ENCODE measurements at regions not wholly inside any gene's neighbourhood (a gene's known extent, or its start where the extent isn't known, plus 50 kb on each side); places are given as distances from the start of the nearest gene placed in this dataset.

DNA sequence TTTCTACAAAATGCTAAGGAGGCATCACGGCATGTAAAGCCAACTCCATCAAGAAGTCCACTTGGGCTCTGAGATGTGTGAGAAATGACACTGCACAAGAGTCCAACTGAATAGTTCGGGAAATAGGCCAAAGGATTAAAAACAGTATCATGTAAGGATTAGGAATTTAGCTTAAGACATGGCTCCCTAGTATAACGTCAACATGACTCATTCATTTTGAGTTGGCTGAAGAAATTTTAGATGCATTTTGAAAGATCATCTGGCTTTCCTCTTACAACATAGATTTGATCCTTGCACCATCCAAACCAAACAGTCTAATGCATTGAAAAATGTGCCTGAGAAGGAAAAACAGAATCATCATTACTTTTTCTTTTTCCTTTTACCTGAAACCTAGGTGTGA lies 109.3 kb upstream of the MME start:
- CTCF ChIA-PET: no interaction called here
- intact Hi-C loops (cut with micrococcal nuclease): no loop called here
- POLR2A ChIA-PET: no interaction called here
- H3K4me3 Mint-ChIP-seq: no peak overlapping the region
- H3K9me3 Mint-ChIP-seq: no peaks in the 10 kb centered on the region
- no peaks in the 10 kb centered on the region for H3K27me3 Mint-ChIP-seq
- H3K36me3 Mint-ChIP-seq: no peaks in the 10 kb centered on the region
- no peak overlapping the region for H3K27ac Mint-ChIP-seq
- DNase-seq: no peak
- H3K4me1 Mint-ChIP-seq (ENCODE audit: low read depth): no peaks in the 10 kb centered on the region

DNA sequence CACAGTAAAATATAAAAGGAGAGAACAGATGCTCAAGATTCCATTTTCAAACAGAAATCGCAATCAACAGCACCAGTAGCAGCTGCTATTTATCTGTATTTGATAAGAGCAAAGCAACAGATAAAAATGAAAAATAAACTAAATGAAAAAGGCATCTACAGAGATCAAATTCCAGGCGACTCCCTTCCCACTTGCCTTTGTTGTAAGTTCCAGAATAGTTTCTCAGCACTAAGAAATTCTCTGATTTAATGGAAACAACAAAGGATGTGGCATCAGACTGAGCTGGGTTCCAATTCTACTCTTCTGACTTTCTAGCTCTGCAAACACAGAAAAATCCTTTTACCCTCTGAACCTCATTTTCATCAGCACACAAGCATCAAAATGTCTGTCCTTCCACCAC lies 110.8 kb upstream of the MME start:
- H3K4me3 Mint-ChIP-seq: no peak overlapping the region
- intact Hi-C loops (cut with micrococcal nuclease): no loop called here
- H3K4me1 Mint-ChIP-seq (ENCODE audit: low read depth): no peaks in the 10 kb centered on the region
- no peaks in the 10 kb centered on the region for H3K9me3 Mint-ChIP-seq
- H3K36me3 Mint-ChIP-seq: no peaks in the 10 kb centered on the region
- CTCF ChIA-PET: no interaction called here
- H3K27ac Mint-ChIP-seq: no peak overlapping the region
- no peaks in the 10 kb centered on the region for H3K27me3 Mint-ChIP-seq
- DNase-seq: no peak
- POLR2A ChIA-PET: no interaction called here

DNA sequence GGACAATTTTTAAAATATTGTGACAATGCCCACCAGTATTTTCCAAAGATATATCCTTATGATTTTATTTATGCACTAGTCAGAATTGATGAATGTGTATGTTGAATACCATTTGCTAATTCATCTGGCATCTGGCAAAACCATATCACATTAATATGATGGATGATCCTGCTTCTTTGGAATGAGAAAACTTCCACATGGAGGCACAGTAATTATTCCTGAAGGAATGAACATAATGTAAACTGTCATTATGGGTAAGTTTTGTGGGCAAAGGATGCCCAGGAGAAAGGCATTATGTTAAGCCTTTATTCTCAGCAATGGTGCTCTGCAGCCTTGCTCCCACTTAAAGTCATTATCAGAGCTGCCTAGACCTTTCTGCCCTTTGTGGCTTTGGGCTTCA lies 113.0 kb upstream of the MME start:
- intact Hi-C loops (cut with micrococcal nuclease): no loop called here
- ChIA-PET CTCF (no interaction called here), POLR2A (no interaction called here)
- H3K4me1 Mint-ChIP-seq (ENCODE audit: low read depth): no peaks in the 10 kb centered on the region
- H3K4me3 Mint-ChIP-seq: no peak overlapping the region
- no peak overlapping the region for H3K27ac Mint-ChIP-seq
- no peaks in the 10 kb centered on the region for H3K9me3 Mint-ChIP-seq
- no peaks in the 10 kb centered on the region for H3K27me3 Mint-ChIP-seq
- no peak for DNase-seq
- no peaks in the 10 kb centered on the region for H3K36me3 Mint-ChIP-seq

DNA sequence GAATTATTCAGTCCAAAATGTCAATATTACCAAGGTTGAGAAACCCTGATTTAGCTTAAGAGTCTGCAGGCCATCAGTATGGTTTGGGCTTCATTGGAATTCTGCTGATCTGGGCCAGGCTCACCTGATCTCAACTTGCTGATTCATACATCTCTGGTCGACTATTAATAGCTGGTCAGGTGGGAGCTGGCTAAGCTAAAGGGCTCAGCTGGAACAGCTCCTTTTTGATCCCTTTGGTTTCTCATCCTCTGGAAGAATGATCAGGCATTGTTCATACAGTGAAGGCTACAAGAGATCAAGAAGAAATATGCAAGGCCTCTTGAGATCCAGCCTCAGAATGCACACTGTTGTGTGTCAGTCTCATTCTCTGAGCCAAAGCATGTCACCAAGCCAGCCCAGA lies 123.3 kb upstream of the MME start:
- no peaks in the 10 kb centered on the region for H3K36me3 Mint-ChIP-seq
- ChIA-PET POLR2A (no interaction called here), CTCF (no interaction called here)
- no peaks in the 10 kb centered on the region for H3K4me1 Mint-ChIP-seq (ENCODE audit: low read depth)
- H3K9me3 Mint-ChIP-seq: peaks cover 6% of the 10 kb centered on the region
- intact Hi-C loops (cut with micrococcal nuclease): no loop called here
- no peak overlapping the region for H3K27ac Mint-ChIP-seq
- no peaks in the 10 kb centered on the region for H3K27me3 Mint-ChIP-seq
- no peak for DNase-seq
- H3K4me3 Mint-ChIP-seq: no peak overlapping the region

DNA sequence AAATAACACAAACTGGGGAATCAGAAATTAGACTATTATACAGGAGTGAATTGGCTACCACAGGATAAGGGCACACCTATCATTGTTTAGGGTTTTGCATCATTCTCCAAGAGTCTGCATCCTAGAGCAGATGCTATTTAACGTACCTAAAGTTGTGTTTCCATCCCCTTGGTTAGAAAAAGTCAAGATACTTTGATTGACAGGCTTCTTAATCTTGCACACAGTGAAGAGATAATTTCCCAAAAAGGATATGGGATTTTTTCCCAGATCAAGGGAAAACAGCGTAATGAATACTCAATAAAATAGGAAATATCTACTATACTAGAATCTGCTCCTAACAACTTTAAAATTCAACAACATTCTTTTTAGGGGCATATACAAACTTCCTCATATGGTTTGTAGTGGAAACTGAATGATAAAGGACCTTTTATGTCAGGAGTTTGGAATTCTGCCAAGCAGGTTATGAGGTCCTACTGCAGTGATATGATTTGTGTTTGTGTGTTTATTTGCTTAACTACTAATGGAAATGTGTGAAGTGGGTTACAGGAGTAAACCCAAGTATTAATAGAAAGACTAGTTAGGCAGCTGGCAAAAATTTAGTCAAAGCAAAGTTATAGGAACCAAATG lies 124.1 kb upstream of the MME start:
- Mint-ChIP-seq H3K4me3 (no peak overlapping the region), H3K4me1 (ENCODE audit: low read depth) (no peaks in the 10 kb centered on the region), H3K27ac (no peak overlapping the region), H3K9me3 (peaks cover 12% of the 10 kb centered on the region), H3K36me3 (no peaks in the 10 kb centered on the region), H3K27me3 (no peaks in the 10 kb centered on the region)
- ChIA-PET POLR2A (no interaction called here), CTCF (no interaction called here)
- DNase-seq: no peak
- intact Hi-C loops (cut with micrococcal nuclease): no loop called here

- Mint-ChIP-seq H3K4me3 (no peak overlapping the region), H3K27me3 (no peaks in the 10 kb centered on the region), H3K36me3 (no peaks in the 10 kb centered on the region), H3K9me3 (peaks cover 20% of the 10 kb centered on the region), H3K27ac (no peak overlapping the region), H3K4me1 (ENCODE audit: low read depth) (no peaks in the 10 kb centered on the region)
- no peak for DNase-seq
- ChIA-PET CTCF (no interaction called here), POLR2A (no interaction called here)
- intact Hi-C loops (cut with micrococcal nuclease): no loop called here
Measured at GRCh38 chr3:154954757-154955156, 125.4 kb upstream of the MME start.

DNA sequence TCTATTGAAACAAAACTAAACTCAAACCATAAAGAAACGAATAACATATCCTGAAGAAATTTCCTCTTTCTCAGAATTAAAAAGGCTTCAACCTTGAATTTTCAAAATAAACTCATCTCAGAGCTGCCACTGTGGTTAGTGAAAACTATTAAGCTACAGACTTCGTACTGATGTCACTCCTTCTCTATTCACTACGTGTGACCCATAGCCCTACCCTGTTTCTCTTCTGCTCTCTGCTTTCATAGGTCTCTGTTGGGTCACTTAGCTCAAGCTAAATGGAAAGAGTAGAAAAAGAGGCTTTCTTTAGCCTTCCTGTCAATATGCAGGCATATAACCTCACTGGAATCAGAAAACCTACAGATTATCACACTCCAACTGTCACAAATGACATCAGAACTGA lies 126.6 kb upstream of the MME start:
- ChIA-PET CTCF (no interaction called here), POLR2A (no interaction called here)
- no peak for DNase-seq
- no peak overlapping the region for H3K27ac Mint-ChIP-seq
- no peaks in the 10 kb centered on the region for H3K36me3 Mint-ChIP-seq
- H3K27me3 Mint-ChIP-seq: no peaks in the 10 kb centered on the region
- no peaks in the 10 kb centered on the region for H3K4me1 Mint-ChIP-seq (ENCODE audit: low read depth)
- no peak overlapping the region for H3K4me3 Mint-ChIP-seq
- peaks cover 27% of the 10 kb centered on the region for H3K9me3 Mint-ChIP-seq
- intact Hi-C loops (cut with micrococcal nuclease): no loop called here

GRCh38 chr3:154952553-154952952 lies 127.6 kb upstream of the MME start:
- POLR2A ChIA-PET: no interaction called here
- intact Hi-C loops (cut with micrococcal nuclease): no loop called here
- CTCF ChIA-PET: no interaction called here

GRCh38 chr3:154943981-154944380 lies 136.1 kb upstream of the MME start:
- no peak for DNase-seq
- no peak overlapping the region for H3K4me3 Mint-ChIP-seq
- ChIA-PET POLR2A (no interaction called here), CTCF (no interaction called here)
- intact Hi-C loops (cut with micrococcal nuclease): no loop called here
- H3K27ac Mint-ChIP-seq: no peak overlapping the region
- H3K4me1 Mint-ChIP-seq (ENCODE audit: low read depth): no peaks in the 10 kb centered on the region
- H3K27me3 Mint-ChIP-seq: no peaks in the 10 kb centered on the region
- H3K9me3 Mint-ChIP-seq: peaks cover 18% of the 10 kb centered on the region
- H3K36me3 Mint-ChIP-seq: no peaks in the 10 kb centered on the region

More at GRCh38 chr3:154952553-154952952, 127.6 kb upstream of the MME start:
- DNase-seq: no peak
- no peaks in the 10 kb centered on the region for H3K4me1 Mint-ChIP-seq (ENCODE audit: low read depth)
- H3K36me3 Mint-ChIP-seq: no peaks in the 10 kb centered on the region
- H3K4me3 Mint-ChIP-seq: no peak overlapping the region
- H3K27ac Mint-ChIP-seq: no peak overlapping the region
- H3K9me3 Mint-ChIP-seq: peaks cover 28% of the 10 kb centered on the region
- H3K27me3 Mint-ChIP-seq: no peaks in the 10 kb centered on the region

DNA sequence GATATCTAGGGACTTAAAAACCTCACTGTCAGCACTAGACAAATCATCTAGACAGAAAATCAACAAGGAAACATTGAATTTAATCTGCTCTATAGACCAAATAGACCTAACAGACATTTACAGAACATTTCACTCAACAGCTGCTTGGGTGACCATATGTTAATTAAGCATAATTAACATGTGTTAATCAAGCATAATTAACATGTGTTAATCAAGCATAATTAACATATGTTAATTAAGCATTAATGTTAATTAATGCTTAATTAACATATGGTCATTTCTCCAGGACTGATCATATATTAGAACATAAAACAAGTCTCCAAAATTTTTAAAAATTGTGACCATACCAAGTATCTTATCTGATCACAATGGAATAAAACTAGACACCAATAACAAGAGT lies 137.3 kb upstream of the MME start:
- intact Hi-C loops (cut with micrococcal nuclease): no loop called here
- H3K36me3 Mint-ChIP-seq: no peaks in the 10 kb centered on the region
- no peak overlapping the region for H3K4me3 Mint-ChIP-seq
- H3K27ac Mint-ChIP-seq: no peak overlapping the region
- no peaks in the 10 kb centered on the region for H3K4me1 Mint-ChIP-seq (ENCODE audit: low read depth)
- DNase-seq: no peak
- CTCF ChIA-PET: no interaction called here
- H3K9me3 Mint-ChIP-seq: peaks cover 15% of the 10 kb centered on the region
- POLR2A ChIA-PET: no interaction called here
- H3K27me3 Mint-ChIP-seq: no peaks in the 10 kb centered on the region

DNA sequence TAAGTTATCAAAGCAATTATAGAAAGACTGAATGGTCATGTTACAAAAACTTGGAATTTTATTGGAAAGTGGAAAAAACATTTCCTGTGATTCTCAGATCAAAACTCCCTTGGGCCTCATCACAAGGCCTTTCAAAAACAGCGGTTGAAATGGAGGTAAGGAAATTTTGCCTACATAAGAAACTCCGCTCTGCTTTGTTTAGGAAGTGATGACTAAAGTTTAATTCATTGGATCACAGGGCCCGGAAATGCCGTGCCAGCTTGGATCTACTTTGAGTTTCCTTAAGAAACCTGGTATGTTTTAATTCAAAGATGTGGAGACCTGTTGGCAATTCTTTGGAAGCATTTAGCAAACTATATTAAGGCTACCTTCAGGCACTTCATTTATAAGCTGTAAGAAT lies 143.9 kb upstream of the MME start:
- no peak for DNase-seq
- peaks cover 4% of the 10 kb centered on the region for H3K9me3 Mint-ChIP-seq
- no peak overlapping the region for H3K4me3 Mint-ChIP-seq
- no peak overlapping the region for H3K27ac Mint-ChIP-seq
- ChIA-PET CTCF (no interaction called here), POLR2A (no interaction called here)
- no peaks in the 10 kb centered on the region for H3K36me3 Mint-ChIP-seq
- H3K4me1 Mint-ChIP-seq (ENCODE audit: low read depth): no peaks in the 10 kb centered on the region
- no peaks in the 10 kb centered on the region for H3K27me3 Mint-ChIP-seq
- intact Hi-C loops (cut with micrococcal nuclease): no loop called here

DNA sequence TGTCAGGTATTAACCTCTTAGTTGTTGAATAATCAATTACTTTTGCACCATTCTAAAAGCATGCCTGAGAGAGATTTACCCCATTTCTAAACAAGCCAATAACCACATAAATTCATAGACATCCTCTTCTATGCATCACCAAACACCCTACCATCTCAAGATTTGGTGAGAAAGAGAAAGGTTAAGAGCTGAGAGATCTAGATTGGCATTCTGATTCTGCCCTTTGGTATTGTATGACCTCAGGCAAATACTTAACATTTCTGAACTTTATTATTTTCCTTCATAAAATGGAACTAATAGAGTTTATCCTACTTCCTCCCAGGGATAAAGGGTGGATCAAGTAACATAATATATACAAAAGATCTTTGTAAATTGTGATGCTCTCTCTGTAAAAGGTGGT lies 146.5 kb upstream of the MME start:
- ChIA-PET POLR2A (no interaction called here), CTCF (no interaction called here)
- no peaks in the 10 kb centered on the region for H3K9me3 Mint-ChIP-seq
- no peaks in the 10 kb centered on the region for H3K4me1 Mint-ChIP-seq (ENCODE audit: low read depth)
- no peak overlapping the region for H3K4me3 Mint-ChIP-seq
- H3K27me3 Mint-ChIP-seq: no peaks in the 10 kb centered on the region
- H3K36me3 Mint-ChIP-seq: no peaks in the 10 kb centered on the region
- H3K27ac Mint-ChIP-seq: no peak overlapping the region
- no peak for DNase-seq
- intact Hi-C loops (cut with micrococcal nuclease): no loop called here

DNA sequence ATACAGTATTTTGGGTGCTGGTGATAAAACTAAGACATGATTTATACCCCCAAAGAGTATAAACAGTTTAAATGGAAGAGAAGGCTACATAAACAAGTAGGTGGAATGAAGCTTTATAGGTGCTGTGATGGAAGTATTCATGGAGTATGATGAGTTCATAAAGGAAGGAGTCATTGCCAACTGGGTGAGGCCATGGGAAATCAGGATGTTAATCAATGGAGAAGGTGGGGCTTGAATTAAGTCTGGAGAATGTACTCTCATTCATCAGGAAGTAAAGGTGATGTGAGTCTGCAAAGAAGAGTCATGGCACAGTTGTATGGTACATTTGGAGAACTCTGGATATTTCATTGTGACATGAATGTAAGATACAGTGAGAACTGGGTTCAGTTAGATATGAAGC lies 147.5 kb upstream of the MME start:
- H3K4me1 Mint-ChIP-seq (ENCODE audit: low read depth): no peaks in the 10 kb centered on the region
- ChIA-PET CTCF (no interaction called here), POLR2A (no interaction called here)
- no peaks in the 10 kb centered on the region for H3K9me3 Mint-ChIP-seq
- no peak overlapping the region for H3K27ac Mint-ChIP-seq
- DNase-seq: no peak
- H3K27me3 Mint-ChIP-seq: no peaks in the 10 kb centered on the region
- no peak overlapping the region for H3K4me3 Mint-ChIP-seq
- H3K36me3 Mint-ChIP-seq: no peaks in the 10 kb centered on the region
- intact Hi-C loops (cut with micrococcal nuclease): no loop called here

- no peak overlapping the region for H3K27ac Mint-ChIP-seq
Measured at GRCh38 chr3:154931484-154931883, 148.6 kb upstream of the MME start.

More at GRCh38 chr3:154931484-154931883, 148.6 kb upstream of the MME start:
- DNase-seq: no peak
- Mint-ChIP-seq H3K4me3 (no peak overlapping the region), H3K9me3 (no peaks in the 10 kb centered on the region), H3K27me3 (no peaks in the 10 kb centered on the region), H3K4me1 (ENCODE audit: low read depth) (no peaks in the 10 kb centered on the region), H3K36me3 (no peaks in the 10 kb centered on the region)
- ChIA-PET POLR2A (no interaction called here), CTCF (no interaction called here)
- intact Hi-C loops (cut with micrococcal nuclease): no loop called here

All from activated CD4-positive, alpha-beta memory T cell treated with anti-CD3 and anti-CD28 coated beads for 36 hours (primary cell).